Activated CD8-positive, alpha-beta T cell treated with anti-CD3 and anti-CD28 coated beads for 36 hours (primary cell): ENCODE measurements at regions not wholly inside any gene's neighbourhood (a gene's known extent, or its start where the extent isn't known, plus 50 kb on each side); places are given as distances from the start of the nearest gene placed in this dataset.
A peak's percentile ranks its signal among the peaks of the same experiment; 100 is the strongest.

Source experiments
- ATAC-seq: fragments of 200-7000 bp; cut with Tn5 transposase; one replicate; pipeline ENCODE4 v1.10.0; 2021; ENCODE audit warnings: mild to moderate bottlenecking, moderate library complexity
- CTCF ChIA-PET: fragments of 350-600 bp; sonication (Branson Sonifier 250); formaldehyde crosslinking; loops from one replicate; lab custom pipeline; 2021; ENCODE audit warnings: antibody characterized with exemption; lab: Charles Lee
- POLR2A ChIA-PET: fragments of 350-600 bp; sonication (Branson Sonifier 250); formaldehyde crosslinking; loops from one replicate; lab custom pipeline; 2021; ENCODE audit warnings: antibody characterized with exemption; lab: Charles Lee
- DNase-seq: peaks from one replicate; pipeline ENCODE4 v3.0.0-alpha.2; 2020
- H3K27ac Mint-ChIP-seq: one replicate; pipeline ENCODE4 v1.8.0; 2021; ENCODE audit warnings: mild to moderate bottlenecking, mixed read lengths
- H3K27me3 Mint-ChIP-seq: one replicate; pipeline ENCODE4 v1.8.0; 2021; ENCODE audit warnings: mixed read lengths
- H3K36me3 Mint-ChIP-seq: one replicate; pipeline ENCODE4 v1.8.0; 2021; ENCODE audit warnings: low read depth, mixed read lengths
- H3K4me1 Mint-ChIP-seq: one replicate; pipeline ENCODE4 v1.8.0; 2021; ENCODE audit warnings: low read depth, mixed read lengths
- H3K4me3 Mint-ChIP-seq: one replicate; pipeline ENCODE4 v1.8.0; 2021; ENCODE audit warnings: mild to moderate bottlenecking, moderate library complexity, mixed read lengths
- H3K9me3 Mint-ChIP-seq: one replicate; pipeline ENCODE4 v1.8.0; 2021; ENCODE audit warnings: mixed read lengths
- CTCF ChIP-seq: fragments of 200-600 bp; IDR thresholded peaks from one replicate; pipeline ENCODE4 v1.8.0; 2022; ENCODE audit warnings: antibody characterized with exemption, mild to moderate bottlenecking
- intact Hi-C: fragments of 100-400 bp; cut with micrococcal nuclease; formaldehyde crosslinking; loops from one replicate; pipeline ENCODE4 v1.10.0; 2022

GRCh38 chr21:39037807-39038405, 145.3 kb downstream of the PSMG1 start:
- DNase-seq (peak; percentile 9), ATAC-seq (no peak)
- H3K4me3 Mint-ChIP-seq, result no peak overlapping the region
- no peak for TF ChIP-seq CTCF
- ChIA-PET CTCF (no interaction called here), POLR2A (no interaction called here)
- H3K9me3 Mint-ChIP-seq, result no peaks in the 10 kb centered on the region
- H3K4me1 Mint-ChIP-seq, result peaks cover 7% of the 10 kb centered on the region
- H3K27me3 Mint-ChIP-seq, result peaks cover 12% of the 10 kb centered on the region
- intact Hi-C loops, result no loop called here
- no peaks in the 10 kb centered on the region for H3K36me3 Mint-ChIP-seq
- H3K27ac Mint-ChIP-seq, result no peak overlapping the region

- Mint-ChIP-seq H3K4me1 (peaks cover 7% of the 10 kb centered on the region), H3K27me3 (peaks cover 12% of the 10 kb centered on the region), H3K27ac (no peak overlapping the region), H3K36me3 (no peaks in the 10 kb centered on the region), H3K4me3 (no peak overlapping the region), H3K9me3 (no peaks in the 10 kb centered on the region)
- ATAC-seq (no peak), DNase-seq (no peak)
- intact Hi-C loops, result no loop called here
- TF ChIP-seq CTCF, result no peak
- ChIA-PET POLR2A (no interaction called here), CTCF (no interaction called here)
Observed at GRCh38 chr21:39036581-39036980, 146.7 kb downstream of the PSMG1 start.

- CTCF ChIA-PET, result no interaction called here
- Mint-ChIP-seq H3K36me3 (no peaks in the 10 kb centered on the region), H3K27ac (no peak overlapping the region), H3K9me3 (no peaks in the 10 kb centered on the region), H3K4me1 (peaks cover 3% of the 10 kb centered on the region), H3K27me3 (peaks cover 12% of the 10 kb centered on the region), H3K4me3 (no peak overlapping the region)
- intact Hi-C loops, result no loop called here
- POLR2A ChIA-PET, result no interaction called here
- no peak for TF ChIP-seq CTCF
- ATAC-seq, result no peak
- DNase-seq, result no peak
Observed at GRCh38 chr21:39034590-39035536, 148.4 kb downstream of the PSMG1 start.

GRCh38 chr21:39033878-39034589, 149.2 kb downstream of the PSMG1 start:
- CTCF ChIA-PET, result no interaction called here
- peaks cover 12% of the 10 kb centered on the region for H3K27me3 Mint-ChIP-seq
- POLR2A ChIA-PET, result interaction anchor here (0.5 kb wide), 1 partner anchor 266 kb away, joined by 3 read pairs; no protein-coding TSS in a partner anchor
- no peak for TF ChIP-seq CTCF
- no peaks in the 10 kb centered on the region for H3K36me3 Mint-ChIP-seq
- peaks cover 3% of the 10 kb centered on the region for H3K4me1 Mint-ChIP-seq
- DNase-seq, result peak; percentile 13
- no peak for ATAC-seq
- intact Hi-C loops, result no loop called here
- H3K27ac Mint-ChIP-seq, result no peak overlapping the region
- no peaks in the 10 kb centered on the region for H3K9me3 Mint-ChIP-seq
- no peak overlapping the region for H3K4me3 Mint-ChIP-seq
